HEK293T (cell line): ENCODE measurements at regions not wholly inside any gene's neighbourhood (a gene's known extent, or its start where the extent isn't known, plus 50 kb on each side); places are given as distances from the start of the nearest gene placed in this dataset.

ENCODE experiments used
- CTCF ChIA-PET: fragments of 350-600 bp; formaldehyde crosslinking; extraction: SDS; loops from one replicate; lab custom pipeline; 2021; ENCODE audit warnings: antibody characterized with exemption, inconsistent platforms; lab: Yijun Ruan, JAX
- POLR2A ChIA-PET: fragments of 350-600 bp; formaldehyde crosslinking; extraction: SDS; loops from one replicate; lab custom pipeline; 2020; ENCODE audit warnings: antibody characterized with exemption, inconsistent platforms; lab: Yijun Ruan, JAX
- DNase-seq: peaks from one replicate; pipeline ENCODE4 v3.0.0; 2012; ENCODE audit warnings: mixed read lengths; ENCODE audit errors: extremely low spot score
- ARNT ChIP-seq: fragments of 450-650 bp; IDR thresholded peaks from 2 replicates; pipeline ENCODE4 v1.6.1; 2017; ENCODE audit warnings: mild to moderate bottlenecking
- BHLHE40 ChIP-seq: fragments of 450-650 bp; IDR thresholded peaks from 2 replicates; pipeline ENCODE4 v1.6.1; 2016; ENCODE audit warnings: mild to moderate bottlenecking, moderate library complexity, borderline replicate concordance
- CTBP1 ChIP-seq: fragments of 450-650 bp; IDR thresholded peaks from 2 replicates; pipeline ENCODE4 v1.6.1; 2016; ENCODE audit warnings: borderline replicate concordance
- ELF4 ChIP-seq: fragments of 450-650 bp; IDR thresholded peaks from 2 replicates; pipeline ENCODE4 v1.6.1; 2017; ENCODE audit warnings: antibody characterized with exemption
- FOXA1 ChIP-seq: fragments of 450-650 bp; IDR thresholded peaks from 2 replicates; pipeline ENCODE4 v1.6.1; 2016; ENCODE audit warnings: mild to moderate bottlenecking
- FOXK2 ChIP-seq: fragments of 450-650 bp; IDR thresholded peaks from 2 replicates; pipeline ENCODE4 v1.6.1; 2016; ENCODE audit warnings: mild to moderate bottlenecking
- FOXM1 ChIP-seq: fragments of 450-650 bp; IDR thresholded peaks from 2 replicates; pipeline ENCODE4 v1.6.1; 2017; ENCODE audit warnings: mild to moderate bottlenecking, borderline replicate concordance
- HDGF ChIP-seq: fragments of 450-650 bp; IDR thresholded peaks from 2 replicates; pipeline ENCODE4 v1.6.1; 2017; ENCODE audit warnings: antibody characterized with exemption, borderline replicate concordance
- L3MBTL2 ChIP-seq: fragments of 450-650 bp; conservative IDR thresholded peaks from 2 replicates; pipeline ENCODE4 v1.6.1; 2016; ENCODE audit warnings: mild to moderate bottlenecking
- LEF1 ChIP-seq: fragments of 450-650 bp; IDR thresholded peaks from 2 replicates; pipeline ENCODE4 v1.6.1; 2017; ENCODE audit warnings: mild to moderate bottlenecking, borderline replicate concordance
- NFRKB ChIP-seq: fragments of 450-650 bp; IDR thresholded peaks from 2 replicates; pipeline ENCODE4 v1.6.1; 2016; ENCODE audit warnings: mild to moderate bottlenecking, moderate library complexity
- PKNOX1 ChIP-seq: fragments of 450-650 bp; IDR thresholded peaks from 2 replicates; pipeline ENCODE4 v1.6.1; 2016
- SP1 ChIP-seq: fragments of 450-650 bp; IDR thresholded peaks from 2 replicates; pipeline ENCODE4 v1.6.1; 2017
- SUZ12 ChIP-seq: fragments of 450-650 bp; IDR thresholded peaks from 2 replicates; pipeline ENCODE4 v1.6.1; 2016; ENCODE audit warnings: mild to moderate bottlenecking
- TARDBP ChIP-seq: fragments of 450-650 bp; IDR thresholded peaks from 2 replicates; pipeline ENCODE4 v1.6.1; 2016
- ZNF384 ChIP-seq: fragments of 450-650 bp; IDR thresholded peaks from 2 replicates; pipeline ENCODE4 v1.6.1; 2016

DNA sequence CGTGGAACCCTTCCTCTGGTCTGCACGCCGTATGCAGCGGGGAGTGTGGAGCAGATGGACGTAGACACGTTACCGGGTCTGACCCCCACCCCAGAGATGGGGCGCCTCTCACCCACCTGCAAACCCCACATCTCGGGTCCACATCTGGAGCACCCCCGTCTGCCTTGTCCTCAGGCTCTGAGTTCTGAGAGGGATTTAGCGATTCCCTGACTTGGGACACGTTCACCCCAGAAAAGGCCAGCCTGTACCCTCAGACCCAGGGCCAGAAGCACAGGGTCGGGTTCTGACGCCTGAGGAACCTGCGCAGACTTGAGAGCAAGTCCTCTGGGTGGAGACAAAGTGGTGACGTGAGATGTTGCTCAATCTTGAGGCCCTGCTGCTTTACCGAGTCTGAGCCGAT is 1138.5 kb downstream of the BRD1 start:
- no peak for DNase-seq
- CTCF ChIA-PET: no interaction called here
- no peak for TF ChIP-seq CTBP1
- TF ChIP-seq LEF1: no peak
- TF ChIP-seq SUZ12: no peak
- TF ChIP-seq FOXK2: no peak
- TF ChIP-seq ELF4: no peak
- no peak for TF ChIP-seq NFRKB
- no peak for TF ChIP-seq ZNF384
- no peak for TF ChIP-seq L3MBTL2
- no peak for TF ChIP-seq TARDBP
- no peak for TF ChIP-seq ARNT
- TF ChIP-seq HDGF: no peak
- POLR2A ChIA-PET: no interaction called here

GRCh38 chr22:48688366-48688765 is 1139.3 kb downstream of the BRD1 start:
- ChIA-PET POLR2A (no interaction called here), CTCF (no interaction called here)
- no peak for TF ChIP-seq L3MBTL2
- no peak for TF ChIP-seq SP1
- TF ChIP-seq LEF1: no peak
- DNase-seq: no peak

GRCh38 chr22:48687606-48688005 is 1140.1 kb downstream of the BRD1 start:
- CTCF ChIA-PET: no interaction called here
- DNase-seq: no peak
- no peak for TF ChIP-seq ZNF384
- TF ChIP-seq CTBP1: no peak
- TF ChIP-seq PKNOX1: no peak
- TF ChIP-seq ELF4: no peak
- no peak for TF ChIP-seq L3MBTL2
- no peak for TF ChIP-seq FOXA1
- no peak for TF ChIP-seq FOXK2
- no peak for TF ChIP-seq ARNT
- TF ChIP-seq NFRKB: no peak
- TF ChIP-seq SUZ12: no peak
- TF ChIP-seq SP1: no peak
- no peak for TF ChIP-seq TARDBP
- no peak for TF ChIP-seq FOXM1
- TF ChIP-seq BHLHE40: no peak
- no peak for TF ChIP-seq LEF1
- POLR2A ChIA-PET: no interaction called here

DNA sequence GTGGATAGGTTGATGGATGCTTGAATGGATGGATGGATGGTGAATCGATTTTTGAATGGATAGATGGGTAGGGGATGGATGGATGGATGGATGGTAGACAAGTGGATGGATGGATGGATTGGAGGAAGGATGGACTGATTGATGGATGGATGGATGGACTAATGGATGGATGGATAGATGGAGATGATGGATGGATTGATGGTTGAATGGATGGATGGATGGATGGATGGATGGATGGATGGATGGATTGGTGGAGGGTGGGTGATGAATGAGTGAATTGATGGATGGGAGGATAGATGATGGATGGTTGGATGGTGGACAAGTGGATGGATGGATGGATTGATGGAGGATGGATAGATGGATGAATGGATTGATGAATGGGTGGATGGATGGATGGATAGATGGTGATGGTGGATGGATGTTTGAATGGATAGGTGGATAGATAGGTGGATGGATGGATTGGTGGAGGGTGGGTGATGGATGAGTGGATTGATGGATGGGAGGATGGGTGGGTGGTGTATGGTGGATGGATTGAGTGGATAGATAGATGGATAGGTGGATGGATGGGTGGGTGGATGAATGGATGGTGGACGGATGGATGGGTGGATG is 1140.9 kb downstream of the BRD1 start:
- TF ChIP-seq SP1 (no peak), FOXM1 (no peak), NFRKB (no peak), BHLHE40 (no peak), HDGF (no peak), CTBP1 (no peak), PKNOX1 (no peak), ELF4 (no peak), SUZ12 (no peak), ZNF384 (no peak)
- DNase-seq: no peak
- CTCF ChIA-PET: no interaction called here
- POLR2A ChIA-PET: no interaction called here

DNA sequence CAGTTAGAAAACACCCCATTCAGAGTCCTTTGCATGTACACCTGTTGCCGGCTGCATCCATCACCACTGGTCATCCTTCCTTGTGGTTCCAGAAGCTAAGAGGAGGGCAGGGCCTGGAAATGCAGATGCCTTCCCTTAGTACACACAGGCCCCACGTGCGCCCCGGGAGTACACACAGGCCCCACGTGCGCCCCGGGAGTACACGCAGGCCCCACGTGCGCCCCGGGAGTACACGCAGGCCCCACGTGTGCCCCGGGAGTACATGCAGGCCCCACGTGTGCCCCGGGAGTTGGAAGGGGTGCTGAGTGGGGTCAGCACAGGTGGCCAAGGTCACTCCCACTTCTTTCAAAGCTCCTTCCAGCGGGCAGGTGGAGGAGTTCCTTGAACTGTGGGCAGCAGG is 1141.9 kb downstream of the BRD1 start:
- POLR2A ChIA-PET: no interaction called here
- TF ChIP-seq L3MBTL2 (no peak), HDGF (no peak), ARNT (no peak), FOXK2 (no peak), SP1 (no peak), LEF1 (no peak), BHLHE40 (no peak), FOXM1 (no peak)
- no peak for DNase-seq
- CTCF ChIA-PET: no interaction called here

GRCh38 chr22:48683640-48684039 is 1144.0 kb downstream of the BRD1 start:
- CTCF ChIA-PET: no interaction called here
- no peak for DNase-seq
- TF ChIP-seq SUZ12 (no peak), HDGF (no peak), SP1 (no peak), TARDBP (no peak), LEF1 (no peak), CTBP1 (no peak), L3MBTL2 (no peak), NFRKB (no peak), ARNT (no peak), BHLHE40 (no peak), FOXA1 (no peak), PKNOX1 (no peak), ELF4 (no peak), FOXK2 (no peak), ZNF384 (no peak), FOXM1 (no peak)
- POLR2A ChIA-PET: no interaction called here

DNA sequence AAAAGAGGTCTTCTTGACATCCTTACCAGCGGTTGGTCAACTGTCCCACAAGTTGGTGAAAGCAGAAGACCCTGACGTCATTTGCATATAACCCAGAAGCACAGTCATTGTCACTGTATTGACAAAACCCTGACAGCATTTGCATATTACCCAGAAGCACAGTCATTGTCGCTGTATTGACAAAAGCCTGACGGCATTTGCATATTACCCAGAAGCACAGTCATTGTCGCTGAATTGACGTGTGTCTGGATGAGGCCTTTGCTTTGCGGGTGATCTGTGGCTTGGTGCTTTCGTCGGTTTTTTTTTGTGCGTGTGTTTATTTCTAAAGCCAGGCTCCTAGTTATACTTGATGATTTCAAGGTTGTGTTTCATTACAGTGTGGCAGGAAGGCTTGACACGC is 1145.2 kb downstream of the BRD1 start:
- POLR2A ChIA-PET: no interaction called here
- no peak for DNase-seq
- TF ChIP-seq SUZ12 (no peak), LEF1 (no peak)
- CTCF ChIA-PET: no interaction called here
